Astrocyte (in vitro differentiated cells and primary cell): ENCODE measurements at regions not wholly inside any gene's neighbourhood (a gene's known extent, or its start where the extent isn't known, plus 50 kb on each side); places are given as distances from the start of the nearest gene placed in this dataset.
A peak's percentile ranks its signal among the peaks of the same experiment; 100 is the strongest.

Experiments used
- DNase-seq: peaks from one replicate; pipeline ENCODE4 v3.0.0-alpha.2; 2010; ENCODE audit warnings: low read depth
- FAIRE-seq: peaks from 2 replicates; lab custom pipeline; 2011; peaks lifted over from hg19 to GRCh38; lab: Jason Lieb, UNC
- H2AFZ ChIP-seq: 2 replicates; pipeline ENCODE4 v1.6.0; 2012; ENCODE audit warnings: low read depth, low read length, inconsistent platforms
- H3K27ac ChIP-seq: 2 replicates; pipeline ENCODE4 v1.5.1; 2011; ENCODE audit warnings: low read depth, low read length, inconsistent platforms
- H3K27me3 ChIP-seq: 2 replicates; pipeline ENCODE4 v1.6.0; 2011; ENCODE audit warnings: low read length, inconsistent platforms; ENCODE audit not compliant: insufficient read depth
- H3K36me3 ChIP-seq: 2 replicates; pipeline ENCODE4 v1.5.1; 2011; ENCODE audit warnings: low read length, inconsistent platforms; ENCODE audit not compliant: insufficient read depth
- H3K4me1 ChIP-seq: 2 replicates; pipeline ENCODE4 v1.5.1; 2011; ENCODE audit warnings: low read length, inconsistent platforms; ENCODE audit not compliant: insufficient read depth
- H3K4me2 ChIP-seq: 2 replicates; pipeline ENCODE4 v1.6.0; 2012; ENCODE audit warnings: low read length, inconsistent platforms
- H3K4me3 ChIP-seq: 2 replicates; pipeline ENCODE4 v1.5.1; 2011; ENCODE audit warnings: low read depth, mild to moderate bottlenecking, low read length, inconsistent platforms; ENCODE audit not compliant: insufficient read depth
- H3K79me2 ChIP-seq: 2 replicates; pipeline ENCODE4 v1.6.0; 2012; ENCODE audit warnings: mild to moderate bottlenecking, low read length, inconsistent platforms; ENCODE audit not compliant: insufficient read depth
- H3K9ac ChIP-seq: 2 replicates; pipeline ENCODE4 v1.6.0; 2012; ENCODE audit warnings: mild to moderate bottlenecking, low read length, inconsistent platforms
- H3K9me3 ChIP-seq: 2 replicates; pipeline ENCODE4 v1.5.1; 2012; ENCODE audit warnings: low read depth, mild to moderate bottlenecking, low read length, inconsistent platforms; ENCODE audit not compliant: insufficient read depth
- H4K20me1 ChIP-seq: 2 replicates; pipeline ENCODE4 v1.6.0; 2012; ENCODE audit warnings: low read length, inconsistent platforms; ENCODE audit not compliant: insufficient read depth
- H3K27ac Mint-ChIP-seq: one replicate; pipeline ENCODE4 v1.8.0; 2021; ENCODE audit warnings: mild to moderate bottlenecking, mixed read lengths; ENCODE audit not compliant: unreplicated experiment
- H3K27me3 Mint-ChIP-seq: one replicate; pipeline ENCODE4 v1.8.0; 2021; ENCODE audit warnings: low read depth, mixed read lengths; ENCODE audit not compliant: unreplicated experiment
- H3K36me3 Mint-ChIP-seq: one replicate; pipeline ENCODE4 v1.8.0; 2021; ENCODE audit warnings: low read depth, mixed read lengths; ENCODE audit not compliant: unreplicated experiment
- H3K4me1 Mint-ChIP-seq: one replicate; pipeline ENCODE4 v1.8.0; 2021; ENCODE audit warnings: low read depth, mixed read lengths; ENCODE audit not compliant: unreplicated experiment
- H3K4me3 Mint-ChIP-seq: one replicate; pipeline ENCODE4 v1.8.0; 2021; ENCODE audit warnings: mild to moderate bottlenecking, moderate library complexity, mixed read lengths; ENCODE audit not compliant: unreplicated experiment
- H3K9me3 Mint-ChIP-seq: one replicate; pipeline ENCODE4 v1.8.0; 2021; ENCODE audit warnings: mild to moderate bottlenecking, mixed read lengths; ENCODE audit not compliant: unreplicated experiment
- EZH2 ChIP-seq: IDR thresholded peaks from 2 replicates; pipeline ENCODE4 v1.6.1; 2012; ENCODE audit warnings: mild to moderate bottlenecking, low read length, inconsistent platforms; ENCODE audit not compliant: insufficient read depth
- TF ChIP-seq, protein P1 (sequence below): IDR thresholded peaks from 2 replicates; pipeline ENCODE4 v1.5.1; 2011; ENCODE audit warnings: low read depth, mild to moderate bottlenecking, inconsistent platforms, low read length, moderate library complexity; ENCODE audit not compliant: insufficient read depth

DNA sequence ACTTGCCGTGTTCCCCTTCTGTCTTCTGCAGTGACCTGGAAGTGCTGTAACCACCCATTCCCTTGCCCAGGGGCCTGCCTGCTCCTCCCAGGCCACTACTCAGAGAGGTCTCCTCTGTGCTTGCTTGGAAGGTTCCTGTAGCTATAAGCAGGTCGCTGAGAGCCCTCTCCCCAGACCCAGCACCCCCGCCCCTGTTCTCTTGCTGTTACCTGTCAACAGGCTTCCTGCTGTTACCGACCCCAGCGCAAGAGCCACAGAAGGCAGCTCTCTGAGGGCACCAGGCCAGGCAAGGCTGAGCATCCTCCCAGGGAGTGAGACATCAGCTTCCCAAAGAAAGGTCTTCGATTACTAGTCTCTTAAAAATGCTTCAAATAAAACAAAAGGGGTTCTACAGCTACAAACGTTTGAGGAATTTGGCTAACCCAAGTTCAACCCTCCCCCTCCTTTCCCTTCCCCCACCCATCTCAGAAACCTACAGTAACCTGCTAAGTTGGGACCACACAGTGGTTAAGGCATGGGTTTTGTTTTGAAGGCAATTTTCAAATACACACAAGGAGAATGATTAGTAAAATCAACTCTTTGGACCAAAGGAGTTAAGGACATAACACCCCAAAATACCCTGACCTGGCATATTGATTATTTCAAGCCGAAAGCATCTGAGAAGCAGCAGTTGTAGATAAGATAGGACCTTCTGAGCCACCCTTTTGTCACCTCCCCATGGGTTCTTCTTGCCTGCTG lies 74.9 kb upstream of the MFGE8 start:
- Histone ChIP-seq H3K4me1 (peaks cover 28% of the 10 kb centered on the region), H3K4me3 (no peak overlapping the region), H3K9ac (peak overlapping the region; percentile 23), H3K9me3 (no peaks in the 10 kb centered on the region), H4K20me1 (no peaks in the 10 kb centered on the region), H3K4me2 (peak overlapping the region; percentile 59), H3K27me3 (no peaks in the 10 kb centered on the region), H3K36me3 (no peaks in the 10 kb centered on the region), H3K27ac (peak overlapping the region; percentile 47), H3K79me2 (no peaks in the 10 kb centered on the region), H2AFZ (peak overlapping the region; percentile 57)
- Mint-ChIP-seq H3K36me3 (no peaks in the 10 kb centered on the region), H3K27ac (peak overlapping the region; percentile 31), H3K4me3 (no peak overlapping the region), H3K27me3 (no peaks in the 10 kb centered on the region), H3K4me1 (peaks cover 42% of the 10 kb centered on the region), H3K9me3 (no peaks in the 10 kb centered on the region)
- FAIRE-seq (no peak), DNase-seq (peak; percentile 57)
- no peak for TF ChIP-seq EZH2
- TF ChIP-seq, protein P1, sequence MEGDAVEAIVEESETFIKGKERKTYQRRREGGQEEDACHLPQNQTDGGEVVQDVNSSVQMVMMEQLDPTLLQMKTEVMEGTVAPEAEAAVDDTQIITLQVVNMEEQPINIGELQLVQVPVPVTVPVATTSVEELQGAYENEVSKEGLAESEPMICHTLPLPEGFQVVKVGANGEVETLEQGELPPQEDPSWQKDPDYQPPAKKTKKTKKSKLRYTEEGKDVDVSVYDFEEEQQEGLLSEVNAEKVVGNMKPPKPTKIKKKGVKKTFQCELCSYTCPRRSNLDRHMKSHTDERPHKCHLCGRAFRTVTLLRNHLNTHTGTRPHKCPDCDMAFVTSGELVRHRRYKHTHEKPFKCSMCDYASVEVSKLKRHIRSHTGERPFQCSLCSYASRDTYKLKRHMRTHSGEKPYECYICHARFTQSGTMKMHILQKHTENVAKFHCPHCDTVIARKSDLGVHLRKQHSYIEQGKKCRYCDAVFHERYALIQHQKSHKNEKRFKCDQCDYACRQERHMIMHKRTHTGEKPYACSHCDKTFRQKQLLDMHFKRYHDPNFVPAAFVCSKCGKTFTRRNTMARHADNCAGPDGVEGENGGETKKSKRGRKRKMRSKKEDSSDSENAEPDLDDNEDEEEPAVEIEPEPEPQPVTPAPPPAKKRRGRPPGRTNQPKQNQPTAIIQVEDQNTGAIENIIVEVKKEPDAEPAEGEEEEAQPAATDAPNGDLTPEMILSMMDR: no peak

DNA sequence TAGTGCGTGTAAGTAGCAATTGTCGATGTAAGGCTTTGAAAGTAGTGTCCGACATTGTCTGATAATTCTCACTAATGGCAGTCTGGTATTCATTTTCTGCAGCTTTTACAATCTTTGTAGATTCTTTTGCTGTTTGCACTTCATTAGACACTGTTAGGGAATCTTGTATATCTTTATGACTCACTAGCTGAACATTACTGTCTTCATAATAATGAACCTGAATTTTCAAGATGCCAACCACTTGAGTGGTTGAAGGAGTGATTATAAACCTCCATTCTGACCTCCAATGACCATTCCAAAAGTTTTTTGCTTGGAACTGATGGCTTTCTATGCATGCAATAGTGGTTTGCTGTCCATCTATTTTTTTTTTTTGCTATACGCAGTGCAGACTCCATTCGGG lies 76.4 kb upstream of the MFGE8 start:
- peak overlapping the region; percentile 18 for H3K4me3 ChIP-seq
- no peaks in the 10 kb centered on the region for H3K36me3 Mint-ChIP-seq
- H3K9me3 ChIP-seq: no peaks in the 10 kb centered on the region
- peaks cover 42% of the 10 kb centered on the region for H3K4me1 Mint-ChIP-seq
- H3K36me3 ChIP-seq: no peaks in the 10 kb centered on the region
- TF ChIP-seq, protein P1: no peak
- TF ChIP-seq EZH2: no peak
- no peak overlapping the region for H3K9ac ChIP-seq
- H3K27me3 Mint-ChIP-seq: no peaks in the 10 kb centered on the region
- peak overlapping the region; percentile 30 for H3K27ac Mint-ChIP-seq
- peak overlapping the region; percentile 73 for H3K4me2 ChIP-seq
- H4K20me1 ChIP-seq: no peaks in the 10 kb centered on the region
- H3K27ac ChIP-seq: peak overlapping the region; percentile 26
- no peaks in the 10 kb centered on the region for H3K9me3 Mint-ChIP-seq
- H2AFZ ChIP-seq: no peak overlapping the region
- H3K79me2 ChIP-seq: no peaks in the 10 kb centered on the region
- H3K27me3 ChIP-seq: no peaks in the 10 kb centered on the region
- H3K4me3 Mint-ChIP-seq: no peak overlapping the region
- FAIRE-seq: peak; percentile 99
- peak; percentile 94 for DNase-seq
- peaks cover 27% of the 10 kb centered on the region for H3K4me1 ChIP-seq

DNA sequence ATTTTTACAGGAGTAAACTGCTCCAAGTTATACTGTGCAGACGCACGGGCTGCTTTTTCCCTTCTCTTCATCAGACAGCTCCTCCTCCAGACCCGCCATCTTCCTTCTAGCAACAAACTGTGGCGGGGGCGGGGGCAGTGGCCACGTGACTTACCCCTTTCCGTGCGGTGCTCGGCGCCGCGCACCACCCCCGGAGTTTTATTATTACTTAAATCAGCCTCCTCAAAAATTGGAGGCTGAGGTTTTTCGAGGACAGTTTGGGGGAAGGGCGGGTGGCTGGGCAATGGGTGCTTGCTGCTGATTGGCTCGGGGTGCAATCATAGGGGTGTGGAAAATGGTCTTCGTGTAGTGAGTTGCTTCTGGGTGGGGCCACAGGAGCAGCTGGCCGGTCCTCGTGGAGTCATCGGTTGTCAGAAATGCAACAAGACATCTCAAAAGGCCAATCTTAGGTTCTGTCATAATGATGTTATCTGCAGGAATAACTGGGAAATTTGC lies 77.1 kb upstream of the MFGE8 start:
- Mint-ChIP-seq H3K27ac (peak overlapping the region; percentile 30), H3K36me3 (no peaks in the 10 kb centered on the region), H3K4me1 (peaks cover 42% of the 10 kb centered on the region), H3K27me3 (no peaks in the 10 kb centered on the region), H3K9me3 (no peaks in the 10 kb centered on the region), H3K4me3 (no peak overlapping the region)
- Histone ChIP-seq H3K4me1 (peaks cover 27% of the 10 kb centered on the region), H3K79me2 (no peaks in the 10 kb centered on the region), H3K27me3 (no peaks in the 10 kb centered on the region), H3K4me2 (peak overlapping the region; percentile 73), H3K27ac (peak overlapping the region; percentile 32), H2AFZ (no peak overlapping the region), H4K20me1 (no peaks in the 10 kb centered on the region), H3K4me3 (no peak overlapping the region), H3K36me3 (no peaks in the 10 kb centered on the region), H3K9me3 (no peaks in the 10 kb centered on the region), H3K9ac (no peak overlapping the region)
- DNase-seq (no peak), FAIRE-seq (no peak)
- TF ChIP-seq, protein P1: no peak
- no peak for TF ChIP-seq EZH2
